HG03039 (cell line): ENCODE measurements at regions not wholly inside any gene's neighbourhood (a gene's known extent, or its start where the extent isn't known, plus 50 kb on each side); places are given as distances from the start of the nearest gene placed in this dataset.

Experiments used
- ATAC-seq: cut with Tn5 transposase; IDR thresholded peaks from one replicate; pipeline ENCODE4 v1.9.1; 2021; ENCODE audit warnings: mild to moderate bottlenecking, moderate library complexity; ENCODE audit not compliant: unreplicated experiment

- no peak for ATAC-seq
These were observed 50.3 kb downstream of the UTRN start for GRCh38 chr6:144335311-144335861.

DNA sequence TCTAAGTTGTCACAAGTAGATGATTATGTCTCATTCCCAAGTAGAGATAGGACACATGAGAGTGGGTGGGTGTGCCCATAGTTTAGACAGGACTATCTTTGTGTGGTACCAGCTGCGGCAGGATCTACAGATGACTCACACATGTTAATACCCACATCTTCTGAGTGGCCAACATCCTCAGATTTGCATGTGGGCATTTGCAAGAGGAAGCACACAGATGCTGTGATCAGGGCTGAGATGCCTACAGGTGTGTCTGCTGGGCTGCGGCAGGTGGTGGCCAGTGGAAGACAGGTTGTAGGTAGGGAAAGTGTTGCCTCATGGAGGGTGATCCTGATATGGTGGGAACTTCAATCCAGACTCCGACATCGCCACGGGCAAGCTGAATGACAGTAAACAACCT, 50.8 kb downstream of the UTRN start:
- peak; percentile 54 for ATAC-seq

GRCh38 chr6:144336900-144337299, 51.8 kb downstream of the UTRN start:
- no peak for ATAC-seq

GRCh38 chr6:144338474-144338873, 53.3 kb downstream of the UTRN start:
- no peak for ATAC-seq

- no peak for ATAC-seq
These were observed 54.0 kb downstream of the UTRN start for GRCh38 chr6:144338951-144339700.

DNA sequence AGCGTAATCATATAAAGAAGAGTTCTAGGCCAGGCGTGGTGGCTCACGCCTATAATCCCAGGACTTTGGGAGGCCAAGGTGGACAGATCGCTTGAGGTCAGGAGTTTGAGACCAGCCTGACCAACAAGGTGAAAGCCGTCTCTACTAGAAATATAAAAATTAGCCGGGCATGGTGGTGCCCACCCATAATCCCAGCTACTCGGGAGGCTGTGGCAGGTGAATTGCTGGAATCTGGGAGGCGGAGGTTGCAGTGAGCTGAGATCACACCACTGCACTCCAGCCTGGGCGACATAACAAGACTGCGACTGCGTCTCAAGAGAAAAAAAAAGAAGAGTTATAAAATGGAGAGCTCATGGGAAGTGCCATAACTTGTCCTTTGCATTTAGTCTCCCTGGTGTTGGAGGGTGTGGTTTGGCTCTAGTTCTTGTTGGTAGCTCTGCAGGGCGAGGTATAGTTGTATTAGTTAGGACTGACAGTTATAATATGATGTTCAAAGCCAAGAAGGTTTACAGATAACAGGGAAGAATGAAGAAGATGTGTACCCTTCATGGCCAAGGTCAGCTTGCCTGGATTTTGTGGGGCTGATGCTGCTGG, 54.8 kb downstream of the UTRN start:
- ATAC-seq = no peak

DNA sequence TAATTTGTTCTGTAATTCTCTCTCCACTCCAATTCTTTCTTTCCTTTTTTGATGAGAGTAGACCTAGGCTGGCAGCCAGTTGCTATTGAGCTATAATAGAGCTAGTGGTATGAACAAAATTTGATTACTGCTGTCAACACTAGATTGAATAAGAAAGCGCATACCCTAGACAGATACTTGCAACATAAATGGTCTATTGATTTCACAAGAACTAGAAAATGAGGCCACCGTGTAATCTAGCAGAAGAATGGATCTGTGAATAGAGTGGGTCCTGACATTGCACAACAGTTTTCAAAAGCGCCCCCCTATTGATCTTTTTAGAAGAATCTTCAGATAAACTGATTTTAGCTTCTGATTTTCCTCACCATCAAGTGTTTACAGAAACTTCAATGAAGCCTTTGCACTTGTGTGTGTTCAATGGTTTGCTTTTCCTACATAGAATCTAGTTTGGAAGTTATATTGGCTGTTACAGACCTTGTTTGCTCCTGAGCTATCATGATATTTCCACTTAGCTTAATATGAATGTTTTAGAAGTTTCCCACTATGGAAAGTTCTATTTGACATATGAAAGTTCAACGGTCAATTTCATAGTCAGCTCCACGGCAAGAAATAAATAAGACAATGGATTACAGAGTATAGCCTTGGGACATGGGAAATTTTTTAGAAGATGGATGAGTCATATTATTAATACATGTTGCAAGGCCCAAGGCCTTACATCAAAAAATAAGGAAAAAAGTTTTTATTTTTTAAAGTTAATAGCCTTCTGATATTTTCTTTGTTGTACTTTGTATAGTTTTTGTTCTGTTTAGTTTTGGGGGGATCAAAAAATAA, 55.6 kb downstream of the UTRN start:
- ATAC-seq = no peak

GRCh38 chr6:144341831-144342527, 56.8 kb downstream of the UTRN start:
- peak; percentile 44 for ATAC-seq

GRCh38 chr6:144343701-144344428, 58.7 kb downstream of the UTRN start:
- no peak for ATAC-seq

DNA sequence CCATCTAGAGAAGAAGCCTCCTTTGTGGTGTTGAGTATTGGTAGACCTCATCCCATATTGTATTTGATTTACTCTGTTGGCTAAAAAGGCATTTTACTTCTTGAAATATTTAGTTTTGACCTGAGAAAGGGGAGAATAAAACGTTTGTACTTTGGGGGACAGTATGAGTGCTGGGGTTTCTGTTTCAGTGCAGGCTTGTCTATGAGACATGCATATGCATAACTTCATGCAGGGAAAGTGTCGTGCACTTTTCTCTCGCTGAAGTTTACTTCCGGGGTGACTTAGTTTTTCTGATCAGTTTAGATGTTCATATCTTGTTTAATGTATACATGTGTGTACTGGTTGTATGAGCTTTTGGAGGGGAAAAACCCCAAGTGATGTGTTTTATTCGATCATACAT, 59.5 kb downstream of the UTRN start:
- peak; percentile 37 for ATAC-seq

DNA sequence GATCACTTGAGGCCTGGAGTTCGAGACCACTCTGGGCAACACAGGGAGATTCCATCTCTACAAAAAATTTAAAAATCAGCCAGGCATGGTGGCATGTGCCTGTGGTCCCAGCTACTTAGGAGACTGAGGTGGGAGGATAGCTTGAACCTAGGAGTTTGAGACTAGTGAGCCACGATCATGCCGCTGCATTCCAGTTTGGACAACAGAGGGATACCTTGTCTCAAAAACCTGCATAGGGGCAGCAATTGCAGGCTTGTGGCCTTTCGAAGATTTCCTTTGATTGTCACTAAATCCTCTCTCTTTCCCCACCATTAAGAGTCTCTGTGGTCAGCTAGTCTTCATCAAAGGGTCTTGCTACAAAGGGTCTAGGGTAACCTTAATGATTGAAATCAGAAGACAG, 60.3 kb downstream of the UTRN start:
- ATAC-seq = no peak

- ATAC-seq = no peak
These were observed 61.7 kb downstream of the UTRN start for GRCh38 chr6:144346719-144347447.

- no peak for ATAC-seq
These were observed 62.3 kb downstream of the UTRN start for GRCh38 chr6:144347448-144347759.

DNA sequence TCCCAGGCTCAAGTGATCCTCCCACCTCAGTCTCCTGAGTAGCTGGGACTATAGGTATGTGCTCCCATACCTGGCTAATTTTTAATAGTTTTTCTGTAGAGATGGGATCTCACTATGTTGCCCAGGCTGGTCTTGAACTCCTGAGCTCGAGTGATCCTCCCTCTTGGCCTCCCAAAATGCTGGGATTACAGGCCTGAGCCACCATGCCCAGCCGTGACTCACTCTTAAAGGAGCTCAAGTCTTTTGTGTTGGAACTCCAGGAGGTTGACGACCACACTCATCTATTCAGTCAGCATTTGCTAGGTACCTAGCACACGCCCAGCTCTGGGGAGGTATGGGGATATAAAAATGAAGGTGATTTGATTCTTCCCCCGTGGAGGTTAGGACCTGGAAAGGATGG, 62.8 kb downstream of the UTRN start:
- no peak for ATAC-seq

- ATAC-seq = no peak
These were observed 64.8 kb downstream of the UTRN start for GRCh38 chr6:144349690-144350527.

DNA sequence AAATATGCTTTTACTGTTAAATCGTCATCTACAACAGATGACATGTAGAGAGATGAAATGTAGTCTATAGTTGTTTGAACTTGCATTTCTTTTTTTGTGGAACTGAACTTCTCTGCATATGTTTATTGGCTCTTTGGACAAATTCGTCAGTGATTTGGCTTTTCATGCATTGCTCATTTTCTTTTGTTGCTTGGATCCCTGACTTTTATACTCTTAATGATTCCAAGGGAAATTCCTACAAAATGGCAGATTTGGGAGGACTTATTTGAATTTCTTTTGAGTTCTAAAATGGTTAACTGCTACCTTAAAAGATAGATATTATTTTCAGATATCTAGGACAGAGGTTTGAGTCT, 65.4 kb downstream of the UTRN start:
- no peak for ATAC-seq

GRCh38 chr6:144351379-144352127, 66.4 kb downstream of the UTRN start:
- no peak for ATAC-seq

DNA sequence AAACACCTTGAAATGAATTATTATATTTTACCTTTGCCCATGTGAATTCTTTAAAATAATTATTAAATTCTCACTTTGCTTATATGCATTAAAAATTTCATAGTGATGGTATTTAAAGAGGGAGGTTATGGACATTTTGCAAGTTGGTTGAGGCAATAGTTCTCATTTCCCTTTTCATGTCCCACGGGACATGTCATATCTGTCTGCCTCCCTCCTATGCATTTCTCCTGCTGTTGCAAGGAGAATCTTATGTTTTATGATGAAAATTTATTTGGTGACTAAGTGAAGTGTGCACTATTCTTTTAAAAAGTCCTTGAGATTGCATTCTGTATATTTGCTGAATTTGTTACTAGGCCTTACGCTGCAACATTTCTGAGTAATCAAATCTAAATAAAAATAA, 67.2 kb downstream of the UTRN start:
- no peak for ATAC-seq
